Activated CD8-positive, alpha-beta memory T cell treated with anti-CD3 and anti-CD28 coated beads, Interleukin-2, amount 10 ng/mL, durations not matched to agents 7 days and 5 days (primary cell): ENCODE measurements at regions not wholly inside any gene's neighbourhood (a gene's known extent, or its start where the extent isn't known, plus 50 kb on each side); places are given as distances from the start of the nearest gene placed in this dataset.

Source experiments
- ATAC-seq: fragments of 150-1000 bp; cut with Tn5 transposase; one replicate; pipeline ENCODE4 v1.10.0; 2021; ENCODE audit warnings: moderate library complexity
- CTCF ChIA-PET: fragments of 350-600 bp; sonication (Branson Sonifier 250); formaldehyde crosslinking; loops from one replicate; lab custom pipeline; 2021; ENCODE audit warnings: antibody characterized with exemption; lab: Charles Lee
- DNase-seq: peaks from one replicate; pipeline ENCODE4 v3.0.0-alpha.2; 2020
- H3K27ac Mint-ChIP-seq: one replicate; pipeline ENCODE4 v1.8.0; 2021; ENCODE audit warnings: mild to moderate bottlenecking, mixed read lengths
- H3K27me3 Mint-ChIP-seq: one replicate; pipeline ENCODE4 v1.8.0; 2021; ENCODE audit warnings: mixed read lengths
- H3K36me3 Mint-ChIP-seq: one replicate; pipeline ENCODE4 v1.8.0; 2021; ENCODE audit warnings: mild to moderate bottlenecking, mixed read lengths
- H3K4me1 Mint-ChIP-seq: one replicate; pipeline ENCODE4 v1.8.0; 2021; ENCODE audit warnings: mixed read lengths
- H3K4me3 Mint-ChIP-seq: one replicate; pipeline ENCODE4 v1.8.0; 2021; ENCODE audit warnings: mild to moderate bottlenecking, moderate library complexity, mixed read lengths
- H3K9me3 Mint-ChIP-seq: one replicate; pipeline ENCODE4 v1.8.0; 2022; ENCODE audit warnings: low read depth, mixed read lengths

- CTCF ChIA-PET, result no interaction called here
- ATAC-seq (no peak), DNase-seq (no peak)
- H3K4me1 Mint-ChIP-seq, result no peaks in the 10 kb centered on the region
- H3K27me3 Mint-ChIP-seq, result no peaks in the 10 kb centered on the region
- no peaks in the 10 kb centered on the region for H3K36me3 Mint-ChIP-seq
- H3K27ac Mint-ChIP-seq, result no peak overlapping the region
- H3K4me3 Mint-ChIP-seq, result no peak overlapping the region
- H3K9me3 Mint-ChIP-seq, result no peaks in the 10 kb centered on the region
Measured at GRCh38 chr4:125021189-125021588, 293.6 kb upstream of the FAT4 start.

- Mint-ChIP-seq H3K4me3 (no peak overlapping the region), H3K27ac (no peak overlapping the region), H3K36me3 (no peaks in the 10 kb centered on the region), H3K9me3 (no peaks in the 10 kb centered on the region), H3K27me3 (no peaks in the 10 kb centered on the region), H3K4me1 (no peaks in the 10 kb centered on the region)
- CTCF ChIA-PET, result no interaction called here
- ATAC-seq, result no peak
- no peak for DNase-seq
Measured at GRCh38 chr4:125020089-125021034, 294.4 kb upstream of the FAT4 start.

GRCh38 chr4:125016892-125017299, 297.9 kb upstream of the FAT4 start:
- no peak overlapping the region for H3K27ac Mint-ChIP-seq
- no peaks in the 10 kb centered on the region for H3K4me1 Mint-ChIP-seq
- no peaks in the 10 kb centered on the region for H3K36me3 Mint-ChIP-seq
- no peaks in the 10 kb centered on the region for H3K9me3 Mint-ChIP-seq
- no peak overlapping the region for H3K4me3 Mint-ChIP-seq
- CTCF ChIA-PET, result no interaction called here
- ATAC-seq, result no peak
- H3K27me3 Mint-ChIP-seq, result no peaks in the 10 kb centered on the region
- no peak for DNase-seq

DNA sequence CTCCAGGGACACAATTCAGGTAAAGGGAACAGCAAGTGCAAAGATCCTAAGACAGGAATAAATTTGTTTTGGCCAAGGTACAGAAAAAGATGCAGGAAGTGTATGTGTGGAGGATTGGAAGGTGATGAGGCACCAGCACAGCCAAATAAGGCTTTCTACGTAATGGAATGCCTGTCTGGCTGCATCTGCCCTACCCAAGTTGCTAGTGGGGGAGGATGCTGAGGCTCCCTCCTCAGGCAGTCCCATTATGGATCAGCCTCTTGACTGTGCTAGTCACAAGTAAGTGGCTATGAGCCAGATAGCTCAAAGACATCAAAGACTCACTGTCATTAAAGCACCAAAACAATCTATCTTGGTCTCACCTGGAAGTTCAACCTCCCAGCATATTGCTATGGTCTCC, 300.9 kb upstream of the FAT4 start:
- H3K36me3 Mint-ChIP-seq, result no peaks in the 10 kb centered on the region
- CTCF ChIA-PET, result no interaction called here
- no peak overlapping the region for H3K4me3 Mint-ChIP-seq
- DNase-seq, result no peak
- H3K27me3 Mint-ChIP-seq, result no peaks in the 10 kb centered on the region
- H3K9me3 Mint-ChIP-seq, result no peaks in the 10 kb centered on the region
- no peak overlapping the region for H3K27ac Mint-ChIP-seq
- no peaks in the 10 kb centered on the region for H3K4me1 Mint-ChIP-seq
- ATAC-seq, result no peak

- ATAC-seq (no peak), DNase-seq (no peak)
- H3K4me3 Mint-ChIP-seq, result no peak overlapping the region
- no peak overlapping the region for H3K27ac Mint-ChIP-seq
- no peaks in the 10 kb centered on the region for H3K27me3 Mint-ChIP-seq
- CTCF ChIA-PET, result no interaction called here
- no peaks in the 10 kb centered on the region for H3K4me1 Mint-ChIP-seq
- H3K36me3 Mint-ChIP-seq, result no peaks in the 10 kb centered on the region
- H3K9me3 Mint-ChIP-seq, result no peaks in the 10 kb centered on the region
Measured at GRCh38 chr4:125011646-125012045, 299.1 kb upstream of the ANKRD50 start.

GRCh38 chr4:125010796-125011503, 298.4 kb upstream of the ANKRD50 start:
- Mint-ChIP-seq H3K4me3 (no peak overlapping the region), H3K27ac (no peak overlapping the region), H3K36me3 (no peaks in the 10 kb centered on the region), H3K27me3 (no peaks in the 10 kb centered on the region), H3K9me3 (no peaks in the 10 kb centered on the region), H3K4me1 (no peaks in the 10 kb centered on the region)
- DNase-seq, result no peak
- CTCF ChIA-PET, result no interaction called here
- ATAC-seq, result no peak

- H3K9me3 Mint-ChIP-seq, result peaks cover 2% of the 10 kb centered on the region
- CTCF ChIA-PET, result no interaction called here
- no peaks in the 10 kb centered on the region for H3K4me1 Mint-ChIP-seq
- no peaks in the 10 kb centered on the region for H3K36me3 Mint-ChIP-seq
- H3K27ac Mint-ChIP-seq, result no peak overlapping the region
- H3K4me3 Mint-ChIP-seq, result no peak overlapping the region
- no peaks in the 10 kb centered on the region for H3K27me3 Mint-ChIP-seq
- DNase-seq, result no peak
- no peak for ATAC-seq
Measured at GRCh38 chr4:125008676-125009075, 296.1 kb upstream of the ANKRD50 start.

GRCh38 chr4:125004676-125005075, 292.1 kb upstream of the ANKRD50 start:
- no peaks in the 10 kb centered on the region for H3K27me3 Mint-ChIP-seq
- DNase-seq (no peak), ATAC-seq (no peak)
- peaks cover 2% of the 10 kb centered on the region for H3K9me3 Mint-ChIP-seq
- no peak overlapping the region for H3K27ac Mint-ChIP-seq
- no peaks in the 10 kb centered on the region for H3K4me1 Mint-ChIP-seq
- H3K36me3 Mint-ChIP-seq, result no peaks in the 10 kb centered on the region
- no peak overlapping the region for H3K4me3 Mint-ChIP-seq
- CTCF ChIA-PET, result no interaction called here

DNA sequence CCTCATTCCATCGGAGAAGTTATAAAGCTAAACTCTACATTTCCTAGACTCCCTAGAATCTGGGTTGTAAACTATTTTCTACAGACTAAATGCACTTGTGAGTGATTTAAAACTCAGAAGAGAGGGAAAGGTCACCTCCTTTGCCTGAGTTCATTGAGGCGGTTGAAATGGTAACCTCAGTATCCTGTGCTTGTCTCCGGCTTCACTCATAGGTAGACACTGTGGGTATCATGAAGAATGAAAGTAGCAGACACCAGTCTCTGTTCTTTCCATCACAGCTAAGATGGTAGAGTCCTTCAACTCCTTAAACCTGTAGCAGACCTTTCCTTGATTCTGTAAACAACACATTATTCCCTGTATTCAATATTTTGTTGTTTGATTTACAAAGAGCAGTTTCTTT, 291.3 kb upstream of the ANKRD50 start:
- H3K9me3 Mint-ChIP-seq, result peaks cover 2% of the 10 kb centered on the region
- no peaks in the 10 kb centered on the region for H3K4me1 Mint-ChIP-seq
- H3K4me3 Mint-ChIP-seq, result no peak overlapping the region
- CTCF ChIA-PET, result no interaction called here
- DNase-seq (no peak), ATAC-seq (no peak)
- no peaks in the 10 kb centered on the region for H3K36me3 Mint-ChIP-seq
- H3K27me3 Mint-ChIP-seq, result no peaks in the 10 kb centered on the region
- H3K27ac Mint-ChIP-seq, result no peak overlapping the region

- Mint-ChIP-seq H3K4me3 (no peak overlapping the region), H3K36me3 (no peaks in the 10 kb centered on the region), H3K27ac (no peak overlapping the region), H3K27me3 (no peaks in the 10 kb centered on the region), H3K4me1 (no peaks in the 10 kb centered on the region), H3K9me3 (peaks cover 5% of the 10 kb centered on the region)
- DNase-seq (no peak), ATAC-seq (no peak)
- CTCF ChIA-PET, result no interaction called here
Measured at GRCh38 chr4:124997991-124998390, 285.5 kb upstream of the ANKRD50 start.

DNA sequence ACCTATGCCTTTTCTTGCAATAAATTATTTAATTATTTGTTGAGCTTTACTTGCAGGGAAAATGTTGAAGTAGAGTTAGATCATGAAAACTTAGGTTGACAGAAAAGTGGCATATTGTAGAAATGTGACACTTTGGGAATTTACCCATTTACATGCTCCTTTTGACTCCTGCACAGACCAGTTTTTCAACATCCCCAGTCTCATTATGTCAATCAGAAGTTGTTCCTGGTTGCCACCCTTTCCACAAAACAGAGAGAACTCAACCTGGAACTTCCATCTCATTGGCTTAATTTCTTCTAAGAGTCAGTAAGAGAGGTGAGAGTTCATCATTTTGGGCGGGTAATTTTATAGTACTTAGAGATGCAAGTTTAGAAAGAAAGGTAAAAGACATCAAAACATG, 284.6 kb upstream of the ANKRD50 start:
- no peaks in the 10 kb centered on the region for H3K36me3 Mint-ChIP-seq
- no peak for DNase-seq
- no peaks in the 10 kb centered on the region for H3K27me3 Mint-ChIP-seq
- H3K27ac Mint-ChIP-seq, result no peak overlapping the region
- no peak for ATAC-seq
- H3K9me3 Mint-ChIP-seq, result peaks cover 5% of the 10 kb centered on the region
- no peak overlapping the region for H3K4me3 Mint-ChIP-seq
- CTCF ChIA-PET, result no interaction called here
- H3K4me1 Mint-ChIP-seq, result no peaks in the 10 kb centered on the region

DNA sequence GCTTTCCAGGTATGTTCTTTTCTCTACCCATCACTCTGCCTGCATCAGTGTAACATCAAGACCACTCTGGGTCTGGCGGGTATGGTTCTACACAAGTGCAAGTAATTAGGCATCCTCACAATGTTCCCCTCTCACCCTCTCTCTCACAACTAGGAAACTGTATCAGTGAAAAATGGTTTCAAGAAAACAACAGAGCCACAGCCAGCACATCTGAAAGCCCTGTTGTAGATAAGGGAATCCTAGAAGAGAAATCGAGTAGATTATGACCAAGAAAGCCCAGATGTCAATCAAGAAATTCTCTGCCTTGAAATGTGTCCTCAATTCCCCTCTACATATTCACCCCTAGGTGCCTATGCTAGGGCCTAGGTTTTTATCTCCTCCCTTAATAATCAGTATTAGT, 281.3 kb upstream of the ANKRD50 start:
- Mint-ChIP-seq H3K4me3 (no peak overlapping the region), H3K9me3 (peaks cover 8% of the 10 kb centered on the region), H3K4me1 (no peaks in the 10 kb centered on the region), H3K27ac (no peak overlapping the region), H3K36me3 (no peaks in the 10 kb centered on the region), H3K27me3 (no peaks in the 10 kb centered on the region)
- ATAC-seq (no peak), DNase-seq (no peak)
- CTCF ChIA-PET, result no interaction called here

DNA sequence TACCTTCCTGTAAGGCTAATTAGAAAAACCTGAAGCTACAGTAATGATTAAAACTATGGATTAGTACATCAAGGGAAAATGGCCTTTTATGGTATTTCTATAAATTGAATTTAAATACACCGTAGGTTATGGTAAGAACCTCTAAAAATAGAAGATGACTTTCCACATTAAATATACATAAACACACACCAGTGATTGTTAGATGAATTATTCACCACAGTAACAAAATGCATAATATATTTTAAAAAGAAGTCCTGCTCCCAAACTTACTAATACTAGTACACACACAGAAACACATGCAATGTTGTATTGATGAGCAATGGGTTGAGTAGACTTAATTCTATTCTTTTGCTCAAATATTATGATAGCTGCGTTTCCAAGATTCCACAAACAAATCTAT, 277.9 kb upstream of the ANKRD50 start:
- peaks cover 9% of the 10 kb centered on the region for H3K9me3 Mint-ChIP-seq
- H3K27ac Mint-ChIP-seq, result no peak overlapping the region
- CTCF ChIA-PET, result no interaction called here
- no peaks in the 10 kb centered on the region for H3K27me3 Mint-ChIP-seq
- H3K4me1 Mint-ChIP-seq, result no peaks in the 10 kb centered on the region
- ATAC-seq, result no peak
- no peak overlapping the region for H3K4me3 Mint-ChIP-seq
- no peaks in the 10 kb centered on the region for H3K36me3 Mint-ChIP-seq
- no peak for DNase-seq

DNA sequence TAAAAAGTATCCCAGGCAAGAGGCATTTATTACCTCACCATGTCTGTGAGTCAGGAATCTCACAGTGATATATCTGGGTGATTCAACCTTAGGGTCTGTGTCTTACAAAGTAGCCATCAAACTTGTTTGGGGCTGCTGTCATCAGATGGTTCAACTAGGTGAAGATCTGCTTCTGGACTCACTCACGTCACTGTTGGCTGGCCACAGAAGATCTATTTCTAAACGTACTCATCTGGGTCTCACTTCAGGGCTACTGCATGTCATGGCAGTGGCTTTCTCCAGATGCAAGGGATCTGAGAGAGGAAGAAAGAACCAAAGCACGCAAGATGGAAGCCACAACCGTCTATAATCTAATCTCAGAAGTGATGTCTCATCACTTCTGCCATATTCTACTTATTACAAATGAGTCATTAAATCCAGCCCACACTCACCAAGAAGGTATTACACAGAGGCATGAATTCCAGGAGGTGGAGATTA, 267.8 kb upstream of the ANKRD50 start:
- H3K4me1 Mint-ChIP-seq, result no peaks in the 10 kb centered on the region
- H3K27ac Mint-ChIP-seq, result no peak overlapping the region
- H3K4me3 Mint-ChIP-seq, result no peak overlapping the region
- no peaks in the 10 kb centered on the region for H3K36me3 Mint-ChIP-seq
- H3K9me3 Mint-ChIP-seq, result peaks cover 5% of the 10 kb centered on the region
- ATAC-seq (no peak), DNase-seq (no peak)
- no peaks in the 10 kb centered on the region for H3K27me3 Mint-ChIP-seq
- CTCF ChIA-PET, result no interaction called here
